ENCODE measurements at regions not wholly inside any gene's neighbourhood (a gene's known extent, or its start where the extent isn't known, plus 50 kb on each side); places are given as distances from the start of the nearest gene placed in this dataset.
A peak's percentile ranks its signal among the peaks of the same experiment; 100 is the strongest.

DNA sequence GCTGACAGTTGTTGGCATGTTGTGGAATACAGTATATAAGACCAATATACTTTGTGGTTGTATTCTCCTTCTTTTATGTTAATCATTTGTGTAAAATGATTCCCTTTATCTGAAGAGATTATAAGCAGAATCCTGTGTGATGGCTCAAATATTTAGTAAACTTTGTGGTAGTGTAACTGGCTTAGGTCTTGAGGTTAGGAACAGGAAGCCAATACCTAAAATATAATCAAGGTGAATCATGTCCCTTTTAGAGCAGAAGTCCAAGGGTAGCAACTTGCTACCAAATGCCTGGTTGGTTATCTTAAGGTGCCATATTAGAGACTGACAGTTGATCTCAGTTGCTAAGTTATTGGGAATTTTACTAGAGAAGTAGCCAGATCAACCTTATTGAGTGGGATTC is 398.5 kb upstream of the ADAMTS5 start:
- no peak for TF ChIP-seq POLR2A (IDR thresholded peaks at IDR 0.05)
- TF ChIP-seq, protein P1, sequence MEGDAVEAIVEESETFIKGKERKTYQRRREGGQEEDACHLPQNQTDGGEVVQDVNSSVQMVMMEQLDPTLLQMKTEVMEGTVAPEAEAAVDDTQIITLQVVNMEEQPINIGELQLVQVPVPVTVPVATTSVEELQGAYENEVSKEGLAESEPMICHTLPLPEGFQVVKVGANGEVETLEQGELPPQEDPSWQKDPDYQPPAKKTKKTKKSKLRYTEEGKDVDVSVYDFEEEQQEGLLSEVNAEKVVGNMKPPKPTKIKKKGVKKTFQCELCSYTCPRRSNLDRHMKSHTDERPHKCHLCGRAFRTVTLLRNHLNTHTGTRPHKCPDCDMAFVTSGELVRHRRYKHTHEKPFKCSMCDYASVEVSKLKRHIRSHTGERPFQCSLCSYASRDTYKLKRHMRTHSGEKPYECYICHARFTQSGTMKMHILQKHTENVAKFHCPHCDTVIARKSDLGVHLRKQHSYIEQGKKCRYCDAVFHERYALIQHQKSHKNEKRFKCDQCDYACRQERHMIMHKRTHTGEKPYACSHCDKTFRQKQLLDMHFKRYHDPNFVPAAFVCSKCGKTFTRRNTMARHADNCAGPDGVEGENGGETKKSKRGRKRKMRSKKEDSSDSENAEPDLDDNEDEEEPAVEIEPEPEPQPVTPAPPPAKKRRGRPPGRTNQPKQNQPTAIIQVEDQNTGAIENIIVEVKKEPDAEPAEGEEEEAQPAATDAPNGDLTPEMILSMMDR (IDR thresholded peaks at IDR 0.05) = no peak
- no peaks in the 10 kb centered on the region for H3K36me3 ChIP-seq
- DNase-seq = no peak
- intact Hi-C loops (cut with DNase I; ENCODE audit: low total_unique reads) = no loop called here
- H3K4me3 ChIP-seq = no peak overlapping the region
- no peaks in the 10 kb centered on the region for H3K9me3 ChIP-seq
- no peak overlapping the region for H3K27ac ChIP-seq
- H3K27me3 ChIP-seq = no peaks in the 10 kb centered on the region
- H3K4me1 ChIP-seq = no peaks in the 10 kb centered on the region

DNA sequence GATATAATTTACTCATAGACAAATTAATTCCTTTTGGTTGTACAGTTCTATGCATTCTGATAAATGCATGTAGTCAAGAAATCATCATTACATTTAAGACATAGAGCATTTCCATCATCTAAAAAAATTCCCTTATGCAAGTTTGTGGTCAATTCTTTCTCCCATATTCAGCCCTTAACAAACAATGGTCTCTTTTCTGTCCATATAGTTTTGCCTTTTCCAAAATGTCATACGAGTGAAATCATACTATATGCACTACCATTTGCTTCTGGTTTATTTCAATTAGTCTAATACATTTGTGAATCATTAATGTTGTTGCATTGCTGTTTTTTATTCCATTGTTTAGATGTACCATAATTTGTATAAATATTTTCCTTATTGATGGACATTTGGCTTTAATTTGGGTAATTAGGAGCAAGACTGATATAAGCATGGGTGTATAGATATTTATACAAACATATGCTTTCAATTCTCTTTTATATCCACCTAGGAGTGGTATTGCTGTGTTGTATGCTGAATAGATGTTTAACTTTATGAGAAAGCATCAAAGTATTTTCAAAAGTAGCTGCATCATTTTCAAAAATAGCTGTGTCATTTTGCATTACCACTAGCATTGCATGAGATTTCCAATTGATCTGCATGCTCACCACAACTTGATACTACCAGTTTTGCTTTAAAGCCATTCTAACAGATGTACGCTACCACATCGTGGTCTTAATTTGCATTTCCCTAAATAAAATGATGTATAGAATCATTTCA is 397.0 kb upstream of the ADAMTS5 start:
- H3K4me1 ChIP-seq = no peaks in the 10 kb centered on the region
- intact Hi-C loops (cut with DNase I; ENCODE audit: low total_unique reads) = no loop called here
- TF ChIP-seq, protein P1 (IDR thresholded peaks at IDR 0.05) = no peak
- no peak for TF ChIP-seq POLR2A (IDR thresholded peaks at IDR 0.05)
- H3K27ac ChIP-seq = no peak overlapping the region
- H3K9me3 ChIP-seq = no peaks in the 10 kb centered on the region
- no peak for DNase-seq
- no peaks in the 10 kb centered on the region for H3K27me3 ChIP-seq
- no peaks in the 10 kb centered on the region for H3K36me3 ChIP-seq
- H3K4me3 ChIP-seq = no peak overlapping the region

DNA sequence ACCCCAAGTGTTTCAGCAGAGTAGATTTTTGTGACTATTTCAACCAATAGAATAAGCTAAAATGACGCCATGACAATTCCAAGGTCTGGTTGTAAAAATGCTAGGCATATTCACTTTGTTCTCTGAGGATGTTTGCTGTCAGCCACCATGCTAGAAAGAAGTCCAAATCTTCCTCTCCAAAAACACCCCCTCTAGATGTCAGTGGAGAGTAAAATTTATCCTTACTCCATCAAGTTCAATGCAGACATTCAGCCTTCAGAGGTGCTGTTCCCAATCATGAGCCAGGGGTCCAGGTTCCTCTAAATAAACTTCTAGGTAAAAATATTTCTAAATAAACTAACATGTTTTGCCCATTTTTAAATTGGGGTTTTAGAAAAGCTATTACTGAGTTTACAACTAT is 395.4 kb upstream of the ADAMTS5 start:
- Histone ChIP-seq H3K27me3 (no peaks in the 10 kb centered on the region), H3K36me3 (no peaks in the 10 kb centered on the region), H3K4me3 (no peak overlapping the region), H3K4me1 (no peaks in the 10 kb centered on the region), H3K27ac (no peak overlapping the region), H3K9me3 (no peaks in the 10 kb centered on the region)
- TF ChIP-seq, protein P1 (IDR thresholded peaks at IDR 0.05) = peak in 1 of 4 experiments; percentile 3
- TF ChIP-seq POLR2A (IDR thresholded peaks at IDR 0.05) = no peak
- DNase-seq = no peak
- intact Hi-C loops (cut with DNase I; ENCODE audit: low total_unique reads) = no loop called here

DNA sequence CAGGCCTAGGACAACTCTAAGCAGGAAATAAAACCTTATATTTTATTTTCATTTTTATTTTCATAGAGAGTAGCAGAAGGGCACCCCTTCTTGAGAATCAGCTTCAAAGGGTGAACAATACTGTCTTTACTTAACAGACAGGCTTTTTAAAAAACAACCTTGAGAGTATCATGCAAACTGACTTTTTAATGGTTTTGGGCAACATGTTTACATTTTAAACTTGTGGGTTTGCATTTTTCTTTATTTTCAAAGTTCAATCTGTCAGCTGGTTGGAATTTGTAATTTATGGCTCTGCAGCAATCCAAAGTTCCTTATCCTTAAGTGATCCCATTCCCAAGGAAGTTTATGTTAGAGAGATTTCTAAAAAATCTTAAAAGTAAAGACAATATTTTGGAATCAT is 392.3 kb upstream of the ADAMTS5 start:
- TF ChIP-seq POLR2A (IDR thresholded peaks at IDR 0.05) = no peak
- TF ChIP-seq, protein P1 (IDR thresholded peaks at IDR 0.05) = no peak
- DNase-seq = no peak
- Histone ChIP-seq H3K36me3 (no peaks in the 10 kb centered on the region), H3K4me1 (no peaks in the 10 kb centered on the region), H3K9me3 (no peaks in the 10 kb centered on the region), H3K27ac (peak overlapping the region in 1 of 2 donors; percentile 39), H3K27me3 (no peaks in the 10 kb centered on the region), H3K4me3 (no peak overlapping the region)
- intact Hi-C loops (cut with DNase I; ENCODE audit: low total_unique reads) = no loop called here

DNA sequence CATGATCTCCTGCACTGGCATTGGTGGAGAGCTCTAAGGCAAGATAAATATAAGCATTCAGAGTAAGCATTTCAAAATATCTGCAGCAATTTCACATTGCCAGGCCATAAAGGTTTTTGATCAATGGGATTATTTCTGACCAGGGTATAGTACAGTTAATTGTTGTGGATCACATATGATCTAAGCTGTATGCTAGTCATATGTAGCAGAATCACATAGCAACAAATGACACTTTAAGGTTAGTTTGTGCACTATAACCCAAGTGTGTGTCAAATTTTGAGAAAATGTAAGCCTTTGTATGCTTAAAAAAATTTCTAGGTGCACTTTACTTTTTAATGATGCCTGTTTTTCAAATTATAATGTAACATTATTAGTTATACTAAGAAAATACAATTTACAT is 386.0 kb upstream of the ADAMTS5 start:
- Histone ChIP-seq H3K27ac (no peak overlapping the region), H3K36me3 (no peaks in the 10 kb centered on the region), H3K4me3 (no peak overlapping the region), H3K9me3 (no peaks in the 10 kb centered on the region), H3K27me3 (no peaks in the 10 kb centered on the region), H3K4me1 (no peaks in the 10 kb centered on the region)
- intact Hi-C loops (cut with DNase I; ENCODE audit: low total_unique reads) = no loop called here
- TF ChIP-seq, protein P1 (IDR thresholded peaks at IDR 0.05) = no peak
- no peak for TF ChIP-seq POLR2A (IDR thresholded peaks at IDR 0.05)
- no peak for DNase-seq

Measured in uterus (tissue), 3 donors.